ENCODE measurements at regions not wholly inside any gene's neighbourhood (a gene's known extent, or its start where the extent isn't known, plus 50 kb on each side); places are given as distances from the start of the nearest gene placed in this dataset.

- H3K4me2 ChIP-seq (ENCODE audit: low read length), result no peak overlapping the region
- H3K9me3 ChIP-seq (ENCODE audit: control insufficient read depth, insufficient read depth, low read length), result no peaks in the 10 kb centered on the region; the same call in 1 of the 2 replicates
- H3F3A ChIP-seq (ENCODE audit: control insufficient read depth, insufficient read depth), result no peaks in the 10 kb centered on the region
- H3K9me2 ChIP-seq (replicated peaks; ENCODE audit: control insufficient read depth, low read length), result no peaks in the 10 kb centered on the region; the same call in 1 of the 2 replicates
- TF ChIP-seq EZH2phosphoT487 (IDR thresholded peaks at IDR 0.05; ENCODE audit: borderline replicate concordance, low read length), result no peak
- TF ChIP-seq CTCF (IDR thresholded peaks at IDR 0.05; ENCODE audit: low read depth, low read length, poor library complexity, severe bottlenecking), result no peak
- H4K20me1 ChIP-seq (ENCODE audit: control insufficient read depth, insufficient read depth, low read depth, low read length), result no peaks in the 10 kb centered on the region
- H3K36me3 ChIP-seq (ENCODE audit: control insufficient read depth, low read length), result no peaks in the 10 kb centered on the region
- no peak overlapping the region for H3K27ac ChIP-seq (ENCODE audit: low read depth, low read length)
- H3K27me3 ChIP-seq (ENCODE audit: control insufficient read depth, low read length), result no peaks in the 10 kb centered on the region
- no peaks in the 10 kb centered on the region for H3K4me1 ChIP-seq (ENCODE audit: control insufficient read depth, low read length)
- H3K4me3 ChIP-seq (ENCODE audit: low read length), result no peak overlapping the region
- no peaks in the 10 kb centered on the region for H3K79me2 ChIP-seq (ENCODE audit: control insufficient read depth, low read length)
These were observed 1460.7 kb downstream of the OLFM4 start for GRCh38 chr13:54489359-54489758.

GRCh38 chr13:54492995-54493394, 1464.4 kb downstream of the OLFM4 start:
- Histone ChIP-seq H3K27me3 (ENCODE audit: control insufficient read depth, low read length) (no peaks in the 10 kb centered on the region), H4K20me1 (ENCODE audit: control insufficient read depth, insufficient read depth, low read depth, low read length) (no peaks in the 10 kb centered on the region), H3K4me1 (ENCODE audit: control insufficient read depth, low read length) (no peaks in the 10 kb centered on the region), H3K4me3 (ENCODE audit: low read length) (no peak overlapping the region), H3F3A (ENCODE audit: control insufficient read depth, insufficient read depth) (no peaks in the 10 kb centered on the region), H3K79me2 (ENCODE audit: control insufficient read depth, low read length) (no peaks in the 10 kb centered on the region), H3K9me2 (replicated peaks; ENCODE audit: control insufficient read depth, low read length) (no peaks in the 10 kb centered on the region), H3K27ac (ENCODE audit: low read depth, low read length) (no peak overlapping the region), H3K4me2 (ENCODE audit: low read length) (no peak overlapping the region), H3K36me3 (ENCODE audit: control insufficient read depth, low read length) (no peaks in the 10 kb centered on the region), H3K9me3 (ENCODE audit: control insufficient read depth, insufficient read depth, low read length) (no peaks in the 10 kb centered on the region)
- no peak for TF ChIP-seq CTCF (IDR thresholded peaks at IDR 0.05; ENCODE audit: low read depth, low read length, poor library complexity, severe bottlenecking)
- no peak for TF ChIP-seq EZH2phosphoT487 (IDR thresholded peaks at IDR 0.05; ENCODE audit: borderline replicate concordance, low read length)

GRCh38 chr13:54511366-54511765, 1482.8 kb downstream of the OLFM4 start:
- Histone ChIP-seq H3K27me3 (ENCODE audit: control insufficient read depth, low read length) (no peaks in the 10 kb centered on the region), H3K9me3 (ENCODE audit: control insufficient read depth, insufficient read depth, low read length) (no peaks in the 10 kb centered on the region)

More at GRCh38 chr13:54511366-54511765, 1482.8 kb downstream of the OLFM4 start:
- Histone ChIP-seq H3K36me3 (ENCODE audit: control insufficient read depth, low read length) (no peaks in the 10 kb centered on the region), H3K4me3 (ENCODE audit: low read length) (no peak overlapping the region), H3K79me2 (ENCODE audit: control insufficient read depth, low read length) (no peaks in the 10 kb centered on the region), H4K20me1 (ENCODE audit: control insufficient read depth, insufficient read depth, low read depth, low read length) (no peaks in the 10 kb centered on the region), H3K4me1 (ENCODE audit: control insufficient read depth, low read length) (no peaks in the 10 kb centered on the region), H3K4me2 (ENCODE audit: low read length) (no peak overlapping the region), H3K9me2 (replicated peaks; ENCODE audit: control insufficient read depth, low read length) (no peaks in the 10 kb centered on the region), H3F3A (ENCODE audit: control insufficient read depth, insufficient read depth) (no peaks in the 10 kb centered on the region), H3K27ac (ENCODE audit: low read depth, low read length) (no peak overlapping the region)
- TF ChIP-seq CTCF (IDR thresholded peaks at IDR 0.05; ENCODE audit: low read depth, low read length, poor library complexity, severe bottlenecking) (no peak), EZH2phosphoT487 (IDR thresholded peaks at IDR 0.05; ENCODE audit: borderline replicate concordance, low read length) (no peak)
